Panc1 (cell line): ENCODE measurements at regions not wholly inside any gene's neighbourhood (a gene's known extent, or its start where the extent isn't known, plus 50 kb on each side); places are given as distances from the start of the nearest gene placed in this dataset.
"Not testable (repeated sequence)": the region's sequence is repeated elsewhere in the genome, so short reads cannot be mapped to it uniquely, and the experiment has no call there.

Experiments
- CTCF ChIP-seq: fragments of 450-650 bp; IDR thresholded peaks from 2 replicates; pipeline ENCODE4 v1.5.1; 2017; ENCODE audit warnings: mild to moderate bottlenecking
- POLR2AphosphoS5 ChIP-seq: IDR thresholded peaks from 2 replicates; pipeline ENCODE4 v1.6.1; 2012; ENCODE audit warnings: mild to moderate bottlenecking, low read depth, low read length, moderate library complexity
- REST ChIP-seq, 2 experiments: IDR thresholded peaks; 2 replicates each; pipeline ENCODE4 v1.6.1; 2011 to 2012; ENCODE audit warnings: low read depth in 2 of 2, control low read depth in 1 of 2, low read length in 1 of 2, mild to moderate bottlenecking in 1 of 2, moderate library complexity in 1 of 2; ENCODE audit not compliant: insufficient read depth in 1 of 2

GRCh38 chr22:11625711-11626421 lies 3902.1 kb upstream of the OR11H1 start:
- not testable (repeated sequence) for TF ChIP-seq POLR2AphosphoS5; CTCF; REST (IDR thresholded peaks at IDR 0.05; ENCODE audit: insufficient read depth in 1 of 2, low read depth in 2 of 2, low read length in 1 of 2)
